ENCODE measurements at regions not wholly inside any gene's neighbourhood (a gene's known extent, or its start where the extent isn't known, plus 50 kb on each side); places are given as distances from the start of the nearest gene placed in this dataset.
"Not testable (repeated sequence)": the region's sequence is repeated elsewhere in the genome, so short reads cannot be mapped to it uniquely, and the experiment has no call there.

- TF ChIP-seq CTCF (IDR thresholded peaks at IDR 0.05; ENCODE audit: borderline replicate concordance, extremely low read depth, low read length, poor library complexity, severe bottlenecking) = no peak
- ATAC-seq (ENCODE audit: insufficient read depth, low read depth) = no peak
These were observed 255.8 kb upstream of the GK2 start for GRCh38 chr4:79663865-79664264.

GRCh38 chr4:79663141-79663540 is 255.1 kb upstream of the GK2 start:
- Histone ChIP-seq H3K27ac (ENCODE audit: low read length) (no peak overlapping the region), H3K4me2 (ENCODE audit: insufficient read depth, low read length) (no peak overlapping the region), H2AFZ (ENCODE audit: low read depth, low read length) (peak overlapping the region; percentile 12; the same call in 1 of the 2 replicates), H3K4me3 (ENCODE audit: low read depth in 1 of 2, low read length in 2 of 2) (no peak overlapping the region), H3K27me3 (ENCODE audit: insufficient read depth, low read length, poor library complexity) (no peaks in the 10 kb centered on the region), H4K20me1 (ENCODE audit: insufficient read depth, low read length) (no peaks in the 10 kb centered on the region), H3K79me2 (ENCODE audit: insufficient read depth, low read length) (no peaks in the 10 kb centered on the region), H3K36me3 (ENCODE audit: insufficient read depth, low read length) (no peaks in the 10 kb centered on the region), H3K9me3 (ENCODE audit: insufficient read depth, low read length, severe bottlenecking) (peaks cover 7% of the 10 kb centered on the region), H3K4me1 (ENCODE audit: insufficient read depth, low read length) (no peaks in the 10 kb centered on the region), H3K9ac (ENCODE audit: low read depth, low read length) (no peak overlapping the region)
- DNase-seq (no peak), ATAC-seq (ENCODE audit: insufficient read depth, low read depth) (no peak)
- TF ChIP-seq CTCF (IDR thresholded peaks at IDR 0.05; ENCODE audit: borderline replicate concordance, extremely low read depth, low read length, poor library complexity, severe bottlenecking) (no peak), EZH2 (IDR thresholded peaks at IDR 0.05; ENCODE audit: borderline replicate concordance, low read depth, low read length, severe bottlenecking) (no peak)

More at GRCh38 chr4:79663865-79664264, 255.8 kb upstream of the GK2 start:
- Histone ChIP-seq H3K27ac (ENCODE audit: low read length) (no peak overlapping the region), H3K27me3 (ENCODE audit: insufficient read depth, low read length, poor library complexity) (no peaks in the 10 kb centered on the region), H3K36me3 (ENCODE audit: insufficient read depth, low read length) (no peaks in the 10 kb centered on the region), H3K4me1 (ENCODE audit: insufficient read depth, low read length) (no peaks in the 10 kb centered on the region), H3K4me2 (ENCODE audit: insufficient read depth, low read length) (no peak overlapping the region), H3K9ac (ENCODE audit: low read depth, low read length) (no peak overlapping the region), H4K20me1 (ENCODE audit: insufficient read depth, low read length) (no peaks in the 10 kb centered on the region), H3K9me3 (ENCODE audit: insufficient read depth, low read length, severe bottlenecking) (peaks cover 11% of the 10 kb centered on the region), H3K4me3 (ENCODE audit: low read depth in 1 of 2, low read length in 2 of 2) (no peak overlapping the region), H2AFZ (ENCODE audit: low read depth, low read length) (peak overlapping the region; percentile 51; the same call in 1 of the 2 replicates), H3K79me2 (ENCODE audit: insufficient read depth, low read length) (no peaks in the 10 kb centered on the region)
- DNase-seq = no peak

- Histone ChIP-seq H3K9me3 (ENCODE audit: insufficient read depth, low read length, severe bottlenecking) (peaks cover 7% of the 10 kb centered on the region), H3K4me2 (ENCODE audit: insufficient read depth, low read length) (no peak overlapping the region), H3K36me3 (ENCODE audit: insufficient read depth, low read length) (no peaks in the 10 kb centered on the region), H3K27me3 (ENCODE audit: insufficient read depth, low read length, poor library complexity) (no peaks in the 10 kb centered on the region), H3K4me1 (ENCODE audit: insufficient read depth, low read length) (no peaks in the 10 kb centered on the region), H2AFZ (ENCODE audit: low read depth, low read length) (no peak overlapping the region), H3K9ac (ENCODE audit: low read depth, low read length) (no peak overlapping the region), H3K4me3 (ENCODE audit: low read depth in 1 of 2, low read length in 2 of 2) (no peak overlapping the region), H3K27ac (ENCODE audit: low read length) (no peak overlapping the region), H3K79me2 (ENCODE audit: insufficient read depth, low read length) (no peaks in the 10 kb centered on the region), H4K20me1 (ENCODE audit: insufficient read depth, low read length) (no peaks in the 10 kb centered on the region)
- no peak for ATAC-seq (ENCODE audit: insufficient read depth, low read depth)
- TF ChIP-seq CTCF (IDR thresholded peaks at IDR 0.05; ENCODE audit: borderline replicate concordance, extremely low read depth, low read length, poor library complexity, severe bottlenecking) (no peak), EZH2 (IDR thresholded peaks at IDR 0.05; ENCODE audit: borderline replicate concordance, low read depth, low read length, severe bottlenecking) (no peak)
- DNase-seq = no peak
These were observed 254.6 kb upstream of the GK2 start for GRCh38 chr4:79662651-79663050.

- H3K4me3 ChIP-seq (ENCODE audit: low read depth in 1 of 2, low read length in 2 of 2) = no peak overlapping the region
- peaks cover 7% of the 10 kb centered on the region for H3K9me3 ChIP-seq (ENCODE audit: insufficient read depth, low read length, severe bottlenecking)
- no peak overlapping the region for H3K9ac ChIP-seq (ENCODE audit: low read depth, low read length)
- H3K4me1 ChIP-seq (ENCODE audit: insufficient read depth, low read length) = no peaks in the 10 kb centered on the region
- H3K79me2 ChIP-seq (ENCODE audit: insufficient read depth, low read length) = no peaks in the 10 kb centered on the region
- no peaks in the 10 kb centered on the region for H3K36me3 ChIP-seq (ENCODE audit: insufficient read depth, low read length)
- H4K20me1 ChIP-seq (ENCODE audit: insufficient read depth, low read length) = no peaks in the 10 kb centered on the region
- H3K4me2 ChIP-seq (ENCODE audit: insufficient read depth, low read length) = no peak overlapping the region
- H3K27me3 ChIP-seq (ENCODE audit: insufficient read depth, low read length, poor library complexity) = no peaks in the 10 kb centered on the region
- no peak overlapping the region for H3K27ac ChIP-seq (ENCODE audit: low read length)
- H2AFZ ChIP-seq (ENCODE audit: low read depth, low read length) = no peak overlapping the region
- DNase-seq (no peak), ATAC-seq (ENCODE audit: insufficient read depth, low read depth) (no peak)
- TF ChIP-seq EZH2 (IDR thresholded peaks at IDR 0.05; ENCODE audit: borderline replicate concordance, low read depth, low read length, severe bottlenecking) (no peak), CTCF (IDR thresholded peaks at IDR 0.05; ENCODE audit: borderline replicate concordance, extremely low read depth, low read length, poor library complexity, severe bottlenecking) (no peak)
These were observed 253.2 kb upstream of the GK2 start for GRCh38 chr4:79661196-79661595.

GRCh38 chr4:79659308-79659870 is 251.4 kb upstream of the GK2 start:
- H2AFZ ChIP-seq (ENCODE audit: low read depth, low read length); H3K27me3 ChIP-seq (ENCODE audit: insufficient read depth, low read length, poor library complexity); H3K4me3 ChIP-seq (ENCODE audit: low read depth in 1 of 2, low read length in 2 of 2); H4K20me1 ChIP-seq (ENCODE audit: insufficient read depth, low read length); DNase-seq; H3K27ac ChIP-seq (ENCODE audit: low read length); H3K36me3 ChIP-seq (ENCODE audit: insufficient read depth, low read length); H3K4me1 ChIP-seq (ENCODE audit: insufficient read depth, low read length); ATAC-seq (ENCODE audit: insufficient read depth, low read depth); H3K4me2 ChIP-seq (ENCODE audit: insufficient read depth, low read length); H3K79me2 ChIP-seq (ENCODE audit: insufficient read depth, low read length); H3K9me3 ChIP-seq (ENCODE audit: insufficient read depth, low read length, severe bottlenecking); H3K9ac ChIP-seq (ENCODE audit: low read depth, low read length): not testable (repeated sequence)
